Esophagus squamous epithelium (tissue), 5 donors: ENCODE measurements at regions not wholly inside any gene's neighbourhood (a gene's known extent, or its start where the extent isn't known, plus 50 kb on each side); places are given as distances from the start of the nearest gene placed in this dataset.

Source experiments
- DNase-seq: peaks from one replicate; lab custom pipeline; 2025; lab: John Stamatoyannopoulos, UW
- H3K27ac ChIP-seq, 4 donors: fragments of 200-600 bp; sonication (generic); one replicate each; pipeline ENCODE4 v1.5.1; 2016 to 2019; ENCODE audit warnings: mild to moderate bottlenecking in 1 of 4
- H3K27me3 ChIP-seq, 4 donors: fragments of 200-600 bp; sonication (generic); 1 replicate in 3 of 4; 2 replicates in 1 of 4; pipeline versions ENCODE4 v1.5.1 to v1.6.0; 2017 to 2021; ENCODE audit warnings: antibody characterized with exemption in 1 of 4
- H3K36me3 ChIP-seq, 3 donors: fragments of 200-600 bp; sonication (generic); one replicate each; pipeline ENCODE4 v1.5.1; 2016 to 2019
- H3K4me1 ChIP-seq, 3 donors: fragments of 200-600 bp; sonication (generic); one replicate each; pipeline ENCODE4 v1.5.1; 2017 to 2019
- H3K4me3 ChIP-seq, 4 donors: fragments of 200-600 bp; sonication (generic); 1 replicate in 3 of 4; 2 replicates in 1 of 4; pipeline ENCODE4 v1.5.1; 2016 to 2019; ENCODE audit warnings: mild to moderate bottlenecking in 2 of 4, moderate library complexity in 1 of 4
- H3K9me3 ChIP-seq, 3 donors: fragments of 200-600 bp; sonication (generic); one replicate each; pipeline ENCODE4 v1.5.1; 2016 to 2019
- POLR2A ChIP-seq, 4 donors: fragments of 450-650 bp; IDR thresholded peaks; one replicate each; pipeline ENCODE4 v1.6.1; 2017; ENCODE audit warnings: antibody characterized with exemption in 4 of 4, mild to moderate bottlenecking in 4 of 4, moderate library complexity in 3 of 4
- WGBS, 2 donors: methylation state at CpG; one replicate each; pipeline ENCODE4 v1.1.5; 2018; 5-methylcytosine and 5-hydroxymethylcytosine counted together
- intact Hi-C: fragments of 100-400 bp; cut with DNase I; formaldehyde crosslinking; loops from one replicate; pipeline ENCODE4 v1.15.0; 2022
- TF ChIP-seq, protein P1 (sequence below), 6 experiments: fragments of 450-650 bp in 4 of 6; fragments of 200-600 bp in 2 of 6; sonication (generic) in 2 of 6; IDR thresholded peaks; one replicate each; pipeline ENCODE4 v1.5.1; 2016 to 2019; ENCODE audit warnings: antibody characterized with exemption in 6 of 6, mild to moderate bottlenecking in 4 of 6, moderate library complexity in 4 of 6
- donor health status: DM: yes; HTN: yes; CAD: no.

DNA sequence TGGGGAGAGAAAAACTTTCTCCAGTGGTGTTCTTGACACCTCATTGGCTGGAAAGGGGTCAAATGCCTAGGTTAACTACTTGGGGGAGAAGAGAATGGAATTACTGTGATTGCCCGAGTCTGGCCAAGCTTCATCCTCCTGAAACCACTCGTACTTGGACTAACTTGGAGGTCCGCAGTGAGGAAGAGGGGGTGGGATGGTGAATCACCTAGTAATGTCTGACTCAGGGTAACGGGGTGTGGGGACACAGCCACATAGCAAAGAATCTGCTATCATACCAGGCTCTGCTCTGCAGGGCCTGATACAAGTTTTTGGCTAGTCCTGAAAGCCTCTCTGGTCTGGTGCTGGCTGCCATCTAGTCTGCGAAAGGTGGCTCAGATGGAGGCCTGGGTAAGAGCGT lies 190.9 kb downstream of the RPS24 start:
- DNase-seq = no peak
- Histone ChIP-seq H3K36me3 (no peaks in the 10 kb centered on the region), H3K4me1 (no peaks in the 10 kb centered on the region), H3K27ac (no peak overlapping the region), H3K27me3 (peaks cover 0 to 22% (median 0%) of the 10 kb centered on the region in 4 donors), H3K4me3 (no peak overlapping the region), H3K9me3 (no peaks in the 10 kb centered on the region)
- intact Hi-C loops = no loop called here
- 49 to 78% methylated on average over 6 of the region's 6 CpGs for WGBS, 2 donors
- TF ChIP-seq, protein P1, sequence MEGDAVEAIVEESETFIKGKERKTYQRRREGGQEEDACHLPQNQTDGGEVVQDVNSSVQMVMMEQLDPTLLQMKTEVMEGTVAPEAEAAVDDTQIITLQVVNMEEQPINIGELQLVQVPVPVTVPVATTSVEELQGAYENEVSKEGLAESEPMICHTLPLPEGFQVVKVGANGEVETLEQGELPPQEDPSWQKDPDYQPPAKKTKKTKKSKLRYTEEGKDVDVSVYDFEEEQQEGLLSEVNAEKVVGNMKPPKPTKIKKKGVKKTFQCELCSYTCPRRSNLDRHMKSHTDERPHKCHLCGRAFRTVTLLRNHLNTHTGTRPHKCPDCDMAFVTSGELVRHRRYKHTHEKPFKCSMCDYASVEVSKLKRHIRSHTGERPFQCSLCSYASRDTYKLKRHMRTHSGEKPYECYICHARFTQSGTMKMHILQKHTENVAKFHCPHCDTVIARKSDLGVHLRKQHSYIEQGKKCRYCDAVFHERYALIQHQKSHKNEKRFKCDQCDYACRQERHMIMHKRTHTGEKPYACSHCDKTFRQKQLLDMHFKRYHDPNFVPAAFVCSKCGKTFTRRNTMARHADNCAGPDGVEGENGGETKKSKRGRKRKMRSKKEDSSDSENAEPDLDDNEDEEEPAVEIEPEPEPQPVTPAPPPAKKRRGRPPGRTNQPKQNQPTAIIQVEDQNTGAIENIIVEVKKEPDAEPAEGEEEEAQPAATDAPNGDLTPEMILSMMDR (IDR thresholded peaks at IDR 0.05) = no peak
- no peak for TF ChIP-seq POLR2A (IDR thresholded peaks at IDR 0.05)

DNA sequence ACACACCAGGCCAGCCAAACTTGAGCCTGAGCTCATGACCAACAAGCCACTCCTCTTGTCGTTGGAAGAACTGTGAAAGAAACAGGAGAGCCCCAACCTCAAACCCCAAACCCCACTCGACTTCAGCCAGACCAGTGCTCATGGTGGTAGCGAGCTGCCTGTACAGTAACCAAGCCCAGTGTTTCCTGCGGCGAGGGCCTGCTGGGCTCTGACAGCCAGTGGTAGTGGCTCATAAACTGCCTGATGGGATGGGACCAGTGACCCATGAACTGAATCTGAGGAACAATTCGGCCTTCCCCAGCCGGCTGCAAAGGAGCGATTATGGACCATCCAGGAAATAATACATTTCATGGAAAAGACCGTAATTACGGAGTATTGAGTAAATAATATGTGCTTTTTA lies 191.9 kb downstream of the RPS24 start:
- intact Hi-C loops = no loop called here
- no peak overlapping the region for H3K4me3 ChIP-seq

DNA sequence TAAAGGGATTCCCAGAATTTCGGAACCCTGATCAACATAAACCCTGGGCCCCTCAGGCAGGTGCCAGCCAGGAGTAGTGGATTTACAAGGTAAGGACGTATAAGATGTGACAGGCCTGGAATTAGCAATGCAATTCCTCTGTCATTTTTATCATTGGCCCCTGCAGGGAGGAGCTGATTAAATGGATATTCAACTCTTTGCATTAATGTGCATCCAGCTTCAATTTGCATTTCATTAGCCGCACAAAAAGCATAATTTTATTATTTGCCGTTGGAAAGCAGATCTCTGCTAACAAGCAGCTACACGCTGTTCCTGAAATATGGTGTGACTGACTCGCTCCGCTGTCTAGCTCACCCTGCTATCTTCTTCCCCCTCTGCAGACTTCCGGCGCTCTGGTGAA lies 195.8 kb downstream of the RPS24 start:
- no peak for TF ChIP-seq POLR2A (IDR thresholded peaks at IDR 0.05)
- TF ChIP-seq, protein P1 (IDR thresholded peaks at IDR 0.05) = no peak
- no peaks in the 10 kb centered on the region for H3K9me3 ChIP-seq
- H3K27ac ChIP-seq = no peak overlapping the region
- DNase-seq = no peak
- no peaks in the 10 kb centered on the region for H3K36me3 ChIP-seq
- 73 to 87% methylated on average over 9 of the region's 9 CpGs for WGBS, 2 donors
- no peaks in the 10 kb centered on the region for H3K4me1 ChIP-seq
- H3K4me3 ChIP-seq = no peak overlapping the region
- intact Hi-C loops = no loop called here
- H3K27me3 ChIP-seq = peaks cover 0 to 7% (median 0%) of the 10 kb centered on the region in 4 donors

More for the DNA sequence above, 191.9 kb downstream of the RPS24 start:
- no peak for DNase-seq
- 93% methylated on average over 5 to 8 of the region's 10 CpGs for WGBS, 2 donors
- no peaks in the 10 kb centered on the region for H3K4me1 ChIP-seq
- no peak overlapping the region for H3K27ac ChIP-seq
- TF ChIP-seq, protein P1 (IDR thresholded peaks at IDR 0.05) = no peak
- TF ChIP-seq POLR2A (IDR thresholded peaks at IDR 0.05) = no peak
- H3K9me3 ChIP-seq = no peaks in the 10 kb centered on the region
- H3K36me3 ChIP-seq = no peaks in the 10 kb centered on the region
- H3K27me3 ChIP-seq = peaks cover 0 to 14% (median 0%) of the 10 kb centered on the region in 4 donors

DNA sequence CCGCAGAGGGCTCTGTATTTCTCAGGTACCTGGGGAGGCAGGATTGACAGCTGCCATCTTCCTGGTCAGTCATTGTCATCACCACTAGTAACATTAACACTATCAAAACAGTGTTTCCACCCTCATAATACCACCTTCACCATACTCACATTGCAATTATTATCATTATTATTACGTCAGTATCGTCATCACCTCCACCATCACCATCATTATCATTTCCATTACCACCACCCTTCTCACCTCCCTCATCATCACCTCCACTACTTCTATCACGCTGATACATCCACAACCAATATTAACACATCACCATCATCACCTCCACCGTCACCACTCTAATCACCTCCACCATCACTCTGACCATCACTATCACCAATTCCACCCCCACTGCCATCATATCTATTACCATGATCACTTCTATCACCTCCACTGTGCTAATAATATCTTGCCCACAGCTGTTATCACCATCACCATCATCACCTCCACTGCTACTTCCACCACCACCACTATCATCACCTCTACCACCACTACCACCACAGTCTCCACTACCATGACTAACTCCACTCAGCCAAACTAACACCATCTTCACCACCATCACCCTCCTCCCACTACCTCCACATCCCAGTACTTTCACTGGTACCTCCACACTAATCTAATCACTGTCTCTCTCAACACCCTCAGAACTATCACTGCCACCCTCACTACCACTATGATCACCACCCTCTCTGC lies 196.4 kb downstream of the RPS24 start:
- intact Hi-C loops = no loop called here
- Histone ChIP-seq H3K27me3 (peaks cover 0 to 7% (median 0%) of the 10 kb centered on the region in 4 donors), H3K27ac (no peak overlapping the region), H3K4me3 (no peak overlapping the region), H3K9me3 (no peaks in the 10 kb centered on the region), H3K4me1 (no peaks in the 10 kb centered on the region), H3K36me3 (no peaks in the 10 kb centered on the region)
- WGBS, 2 donors = 88 to 89% methylated on average over 5 of the region's 5 CpGs
- no peak for DNase-seq
- TF ChIP-seq POLR2A (IDR thresholded peaks at IDR 0.05) = no peak
- TF ChIP-seq, protein P1 (IDR thresholded peaks at IDR 0.05) = no peak

DNA sequence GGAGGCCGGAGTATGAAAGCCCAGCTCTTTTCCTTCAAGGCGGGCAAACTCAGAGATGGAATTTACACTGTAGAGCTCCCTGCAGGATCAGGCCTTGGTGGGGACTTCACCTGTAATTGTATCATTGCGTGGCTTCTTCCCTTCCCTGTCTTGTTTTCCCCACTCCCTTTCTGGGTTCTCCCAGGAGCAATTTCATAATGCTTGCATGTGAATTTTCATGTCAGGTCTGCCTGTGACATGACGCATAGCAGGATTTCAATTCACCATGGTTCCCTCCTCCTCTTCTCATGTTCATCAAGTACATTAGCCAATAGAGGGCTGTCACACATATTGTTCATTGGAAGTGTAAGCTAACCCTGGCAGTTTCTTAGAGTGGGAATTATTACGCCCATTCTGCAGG lies 197.7 kb downstream of the RPS24 start:
- no peak overlapping the region for H3K27ac ChIP-seq
- H3K27me3 ChIP-seq = peaks cover 0 to 7% (median 0%) of the 10 kb centered on the region in 4 donors
- no peak for DNase-seq
- no peaks in the 10 kb centered on the region for H3K36me3 ChIP-seq
- WGBS, 2 donors = 84 to 88% methylated on average over 5 of the region's 5 CpGs
- no peaks in the 10 kb centered on the region for H3K4me1 ChIP-seq
- H3K4me3 ChIP-seq = no peak overlapping the region
- intact Hi-C loops = no loop called here
- TF ChIP-seq, protein P1 (IDR thresholded peaks at IDR 0.05) = no peak
- no peak for TF ChIP-seq POLR2A (IDR thresholded peaks at IDR 0.05)
- no peaks in the 10 kb centered on the region for H3K9me3 ChIP-seq
